Left ventricle myocardium superior (tissue), 1 donor: ENCODE measurements at regions not wholly inside any gene's neighbourhood (a gene's known extent, or its start where the extent isn't known, plus 50 kb on each side); places are given as distances from the start of the nearest gene placed in this dataset.

Experiments
- ATAC-seq: fragments of 200-7000 bp; cut with Tn5 transposase; one replicate; pipeline ENCODE4 v1.9.1; 2020; ENCODE audit warnings: mild to moderate bottlenecking, moderate library complexity
- DNase-seq: peaks from one replicate; pipeline ENCODE4 v3.0.0-alpha.2; 2020
- intact Hi-C: fragments of 100-400 bp; cut with micrococcal nuclease; formaldehyde crosslinking; loops from one replicate; pipeline ENCODE4 v1.11.0; 2022
- donor health status: DM: no; HTN: yes; CAD: no; lungs with severe emphysema.

GRCh38 chr4:167452922-167453430 lies 218.7 kb upstream of the SPOCK3 start:
- DNase-seq (no peak), ATAC-seq (no peak)
- intact Hi-C loops = no loop called here

GRCh38 chr4:167456619-167457018 lies 222.3 kb upstream of the SPOCK3 start:
- intact Hi-C loops = no loop called here
- ATAC-seq (no peak), DNase-seq (no peak)

- intact Hi-C loops = no loop called here
- no peak for ATAC-seq
- DNase-seq = no peak
These were observed 235.1 kb upstream of the SPOCK3 start for GRCh38 chr4:167469436-167469835.

- DNase-seq (no peak), ATAC-seq (no peak)
- intact Hi-C loops = no loop called here
These were observed 241.7 kb upstream of the SPOCK3 start for GRCh38 chr4:167475951-167476350.

- ATAC-seq = no peak
- intact Hi-C loops = no loop called here
- DNase-seq = no peak
These were observed 257.7 kb upstream of the SPOCK3 start for GRCh38 chr4:167492007-167492406.

- DNase-seq = no peak
- intact Hi-C loops = no loop called here
- ATAC-seq = no peak
These were observed 275.3 kb upstream of the SPOCK3 start for GRCh38 chr4:167509551-167509950.

- DNase-seq (no peak), ATAC-seq (no peak)
- intact Hi-C loops = no loop called here
These were observed 289.8 kb upstream of the SPOCK3 start for GRCh38 chr4:167524091-167524490.

- intact Hi-C loops = no loop called here
- ATAC-seq (no peak), DNase-seq (no peak)
These were observed 303.5 kb upstream of the SPOCK3 start for GRCh38 chr4:167537761-167538160.

- intact Hi-C loops = no loop called here
- no peak for ATAC-seq
- DNase-seq = no peak
These were observed 307.0 kb upstream of the SPOCK3 start for GRCh38 chr4:167541286-167541685.

- intact Hi-C loops = no loop called here
- no peak for ATAC-seq
- no peak for DNase-seq
These were observed 310.1 kb upstream of the SPOCK3 start for GRCh38 chr4:167544391-167544790.

- ATAC-seq = no peak
- intact Hi-C loops = no loop called here
- DNase-seq = no peak
These were observed 315.7 kb upstream of the SPOCK3 start for GRCh38 chr4:167550021-167550420.

GRCh38 chr4:167555338-167556022 lies 321.2 kb upstream of the SPOCK3 start:
- intact Hi-C loops = no loop called here

GRCh38 chr4:167578906-167579305 lies 344.6 kb upstream of the SPOCK3 start:
- DNase-seq = no peak
- intact Hi-C loops = no loop called here
- no peak for ATAC-seq

More at GRCh38 chr4:167555338-167556022, 321.2 kb upstream of the SPOCK3 start:
- ATAC-seq (no peak), DNase-seq (no peak)

GRCh38 chr4:167581449-167581965 lies 347.2 kb upstream of the SPOCK3 start:
- intact Hi-C loops = no loop called here
- DNase-seq (no peak), ATAC-seq (no peak)

GRCh38 chr4:167587361-167587760 lies 353.1 kb upstream of the SPOCK3 start:
- ATAC-seq (no peak), DNase-seq (no peak)
- intact Hi-C loops = no loop called here

- intact Hi-C loops = no loop called here
- ATAC-seq (no peak), DNase-seq (no peak)
These were observed 361.6 kb upstream of the SPOCK3 start for GRCh38 chr4:167595898-167596297.

- intact Hi-C loops = no loop called here
- no peak for ATAC-seq
- DNase-seq = no peak
These were observed 367.9 kb upstream of the SPOCK3 start for GRCh38 chr4:167602157-167602556.

GRCh38 chr4:167606551-167606950 lies 372.3 kb upstream of the SPOCK3 start:
- ATAC-seq = no peak
- intact Hi-C loops = no loop called here
- no peak for DNase-seq

- ATAC-seq = no peak
- intact Hi-C loops = no loop called here
These were observed 379.1 kb upstream of the SPOCK3 start for GRCh38 chr4:167613381-167613780.

GRCh38 chr4:167614866-167615265 lies 380.6 kb upstream of the SPOCK3 start:
- DNase-seq = no peak
- intact Hi-C loops = no loop called here
- ATAC-seq = no peak

More at GRCh38 chr4:167613381-167613780, 379.1 kb upstream of the SPOCK3 start:
- DNase-seq = no peak

GRCh38 chr4:167616476-167616875 lies 382.2 kb upstream of the SPOCK3 start:
- ATAC-seq (no peak), DNase-seq (no peak)
- intact Hi-C loops = no loop called here
